Uterus (tissue), 3 donors: ENCODE measurements at regions not wholly inside any gene's neighbourhood (a gene's known extent, or its start where the extent isn't known, plus 50 kb on each side); places are given as distances from the start of the nearest gene placed in this dataset.

ENCODE experiments used
- DNase-seq, 2 donors: peaks; one replicate each; pipeline ENCODE4 v3.0.0-alpha.2; 2019 to 2020
- H3K27ac ChIP-seq, 2 donors: fragments of 200-600 bp; sonication (generic); 1 replicate in 1 of 2; 2 replicates in 1 of 2; pipeline ENCODE4 v1.5.1; 2016 to 2018
- H3K27me3 ChIP-seq, 2 donors: fragments of 200-600 bp; sonication (generic); one replicate each; pipeline ENCODE4 v1.5.1; 2018 to 2019; ENCODE audit warnings: control low read depth in 1 of 2
- H3K36me3 ChIP-seq, 2 donors: fragments of 200-600 bp; sonication (generic); one replicate each; pipeline ENCODE4 v1.5.1; 2019; ENCODE audit warnings: control low read depth in 1 of 2
- H3K4me1 ChIP-seq, 2 donors: fragments of 200-600 bp; sonication (generic); one replicate each; pipeline ENCODE4 v1.5.1; 2018 to 2019; ENCODE audit warnings: control low read depth in 1 of 2
- H3K4me3 ChIP-seq, 2 donors: fragments of 200-600 bp; sonication (generic); 1 replicate in 1 of 2; 2 replicates in 1 of 2; pipeline ENCODE4 v1.5.1; 2018 to 2019; ENCODE audit warnings: mild to moderate bottlenecking in 1 of 2
- H3K9me3 ChIP-seq, 2 donors: fragments of 200-600 bp; sonication (generic); one replicate each; pipeline ENCODE4 v1.5.1; 2019; ENCODE audit warnings: control low read depth in 1 of 2
- CTCF ChIP-seq, 4 experiments: fragments of 200-600 bp in 2 of 4; fragments of 450-650 bp in 2 of 4; sonication (generic) in 2 of 4; IDR thresholded peaks; one replicate each; pipeline ENCODE4 v1.5.1; 2016 to 2019; ENCODE audit warnings: antibody characterized with exemption in 4 of 4, mild to moderate bottlenecking in 2 of 4, moderate library complexity in 1 of 4
- POLR2A ChIP-seq, 2 donors: fragments of 450-650 bp; IDR thresholded peaks; one replicate each; pipeline ENCODE4 v1.6.1; 2016; ENCODE audit warnings: antibody characterized with exemption in 2 of 2, mild to moderate bottlenecking in 1 of 2, moderate library complexity in 1 of 2
- intact Hi-C: fragments of 100-400 bp; cut with DNase I; formaldehyde crosslinking; loops from one replicate; pipeline ENCODE4 v1.15.1; 2023; ENCODE audit warnings: low total_unique reads
- donor health status: DM: yes; HTN: yes; CAD: no.

DNA sequence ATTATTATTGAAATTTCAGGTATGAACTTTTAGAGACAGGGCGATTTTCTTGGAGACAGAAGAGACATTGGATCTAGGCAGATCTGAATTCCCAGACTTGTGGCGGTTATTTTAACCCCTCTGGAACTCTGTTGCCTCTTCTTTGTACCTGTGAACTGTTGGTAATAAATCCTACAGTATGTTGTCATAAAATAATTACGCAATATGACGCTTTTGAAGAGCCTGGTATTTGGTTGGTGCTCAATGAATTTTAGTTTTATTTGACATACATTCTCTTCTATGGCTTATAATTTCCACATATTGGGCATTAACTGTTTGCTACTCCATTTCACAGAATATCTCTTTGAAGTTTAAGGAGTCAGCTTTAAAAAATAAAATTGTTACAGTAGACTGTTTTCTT is 1496.1 kb upstream of the IGFBP7 start:
- no peak for TF ChIP-seq CTCF (IDR thresholded peaks at IDR 0.05)
- TF ChIP-seq POLR2A (IDR thresholded peaks at IDR 0.05), result no peak
- intact Hi-C loops, result no loop called here

GRCh38 chr4:58603951-58604350 is 1493.8 kb upstream of the IGFBP7 start:
- TF ChIP-seq CTCF (IDR thresholded peaks at IDR 0.05) (no peak), POLR2A (IDR thresholded peaks at IDR 0.05) (no peak)
- Histone ChIP-seq H3K27ac (no peak overlapping the region), H3K27me3 (no peaks in the 10 kb centered on the region), H3K36me3 (no peaks in the 10 kb centered on the region), H3K9me3 (no peaks in the 10 kb centered on the region), H3K4me3 (no peak overlapping the region), H3K4me1 (no peaks in the 10 kb centered on the region)
- intact Hi-C loops, result no loop called here
- no peak for DNase-seq

More for the DNA sequence above, 1496.1 kb upstream of the IGFBP7 start:
- H3K27me3 ChIP-seq, result no peaks in the 10 kb centered on the region
- no peak for DNase-seq
- H3K9me3 ChIP-seq, result no peaks in the 10 kb centered on the region
- H3K27ac ChIP-seq, result no peak overlapping the region
- H3K36me3 ChIP-seq, result no peaks in the 10 kb centered on the region
- no peak overlapping the region for H3K4me3 ChIP-seq
- no peaks in the 10 kb centered on the region for H3K4me1 ChIP-seq

DNA sequence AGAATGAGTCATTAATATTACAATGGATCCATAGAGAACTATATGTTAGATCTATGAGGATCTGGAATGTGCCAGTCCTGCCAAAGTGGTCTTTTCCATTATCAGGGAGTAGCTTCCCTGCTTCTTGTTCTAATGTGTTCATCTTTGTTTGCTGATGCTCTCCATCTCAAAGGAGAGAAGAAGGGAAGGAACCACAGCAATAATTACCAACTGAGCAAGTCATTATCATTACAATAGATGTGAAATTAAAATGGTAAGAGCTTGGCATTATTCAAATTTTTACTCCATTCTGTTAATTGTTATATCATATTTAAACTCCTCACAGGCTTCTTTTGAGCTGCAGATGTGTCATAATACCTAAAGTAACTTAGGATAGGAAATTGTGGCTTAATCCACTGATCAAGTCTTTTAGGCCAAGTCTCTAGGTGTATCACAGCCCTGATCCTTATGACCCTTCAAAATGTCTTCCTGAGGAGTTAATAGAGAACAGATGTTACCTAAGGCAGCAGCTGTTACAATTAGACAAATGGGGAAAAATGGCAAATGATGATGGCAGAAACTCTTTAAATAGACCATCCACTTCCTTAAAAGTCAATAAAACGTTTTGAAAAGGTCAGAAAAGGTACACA is 1492.7 kb upstream of the IGFBP7 start:
- no peak for DNase-seq
- no peaks in the 10 kb centered on the region for H3K4me1 ChIP-seq
- no peaks in the 10 kb centered on the region for H3K36me3 ChIP-seq
- no peaks in the 10 kb centered on the region for H3K9me3 ChIP-seq
- H3K4me3 ChIP-seq, result no peak overlapping the region
- no peak for TF ChIP-seq CTCF (IDR thresholded peaks at IDR 0.05)
- no peak for TF ChIP-seq POLR2A (IDR thresholded peaks at IDR 0.05)
- H3K27me3 ChIP-seq, result no peaks in the 10 kb centered on the region
- intact Hi-C loops, result no loop called here
- H3K27ac ChIP-seq, result no peak overlapping the region

- TF ChIP-seq CTCF (IDR thresholded peaks at IDR 0.05) (no peak), POLR2A (IDR thresholded peaks at IDR 0.05) (no peak)
- intact Hi-C loops, result no loop called here
- no peak for DNase-seq
- Histone ChIP-seq H3K9me3 (no peaks in the 10 kb centered on the region), H3K36me3 (no peaks in the 10 kb centered on the region), H3K27me3 (no peaks in the 10 kb centered on the region), H3K4me1 (no peaks in the 10 kb centered on the region), H3K4me3 (no peak overlapping the region), H3K27ac (no peak overlapping the region)
These were observed 1491.8 kb upstream of the IGFBP7 start for GRCh38 chr4:58602022-58602421.

DNA sequence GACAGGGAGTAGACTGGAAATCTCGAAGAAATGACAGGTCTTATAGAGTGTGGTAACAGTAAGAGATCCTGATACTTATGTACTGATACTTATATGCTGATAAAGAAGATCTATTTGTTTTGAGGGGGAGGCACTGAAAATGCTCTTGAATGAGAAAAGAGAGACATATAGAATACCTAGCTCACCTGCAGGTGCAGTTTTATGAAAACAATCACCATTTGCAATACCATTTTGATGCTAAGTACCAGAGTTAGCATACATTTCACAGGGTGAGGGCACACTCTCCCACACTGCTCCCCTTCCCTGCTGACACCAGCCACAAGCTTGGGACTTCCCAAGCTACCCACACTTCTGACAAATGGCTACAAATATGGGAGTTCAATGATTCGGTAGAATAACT is 1490.1 kb upstream of the IGFBP7 start:
- TF ChIP-seq CTCF (IDR thresholded peaks at IDR 0.05) (no peak), POLR2A (IDR thresholded peaks at IDR 0.05) (no peak)
- no peaks in the 10 kb centered on the region for H3K4me1 ChIP-seq
- no peak overlapping the region for H3K27ac ChIP-seq
- H3K36me3 ChIP-seq, result no peaks in the 10 kb centered on the region
- DNase-seq, result no peak
- no peaks in the 10 kb centered on the region for H3K27me3 ChIP-seq
- H3K9me3 ChIP-seq, result no peaks in the 10 kb centered on the region
- intact Hi-C loops, result no loop called here
- no peak overlapping the region for H3K4me3 ChIP-seq
